ENCODE measurements at regions not wholly inside any gene's neighbourhood (a gene's known extent, or its start where the extent isn't known, plus 50 kb on each side); places are given as distances from the start of the nearest gene placed in this dataset.

DNA sequence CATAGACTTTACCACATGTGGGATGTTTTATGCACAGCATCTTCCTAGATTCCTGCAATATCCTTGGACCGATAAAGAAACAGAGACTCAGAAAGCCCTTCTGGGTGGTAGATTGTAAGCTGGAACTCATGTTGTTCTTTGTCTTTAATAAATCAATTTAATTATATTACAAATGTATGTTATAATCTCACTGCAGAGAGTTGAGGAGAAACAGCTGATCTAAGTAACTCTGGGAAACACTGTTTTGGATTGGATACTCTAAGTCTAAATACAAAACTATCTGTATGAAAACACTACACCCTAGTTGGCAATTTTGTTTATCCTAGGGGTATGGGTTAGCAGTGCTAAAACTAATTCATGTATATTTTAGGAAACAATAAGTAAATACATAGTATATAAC is 1015.2 kb downstream of the XPNPEP1 start:
- Histone ChIP-seq H3K4me2 (ENCODE audit: low read length) (no peak overlapping the region), H3K79me2 (ENCODE audit: insufficient read depth, low read length) (no peaks in the 10 kb centered on the region), H3K36me3 (ENCODE audit: insufficient read depth, low read length) (no peaks in the 10 kb centered on the region), H3K4me3 (ENCODE audit: low read depth, low read length, poor library complexity, severe bottlenecking) (no peak overlapping the region), H3K27me3 (ENCODE audit: insufficient read depth, low read length) (no peaks in the 10 kb centered on the region), H4K20me1 (ENCODE audit: insufficient read depth, low read length) (no peaks in the 10 kb centered on the region), H3K9me3 (ENCODE audit: low read length) (no peaks in the 10 kb centered on the region), H3K4me1 (ENCODE audit: insufficient read depth, low read length, severe bottlenecking) (no peaks in the 10 kb centered on the region), H2AFZ (ENCODE audit: low read length) (no peak overlapping the region), H3K27ac (ENCODE audit: low read depth, low read length, poor library complexity, severe bottlenecking) (no peak overlapping the region), H3F3A (ENCODE audit: insufficient read depth, low read length) (no peaks in the 10 kb centered on the region), H3K9ac (ENCODE audit: low read length) (no peak overlapping the region), H3K9me2 (ENCODE audit: low read depth, low read length) (no peaks in the 10 kb centered on the region)
- TF ChIP-seq, protein P1, sequence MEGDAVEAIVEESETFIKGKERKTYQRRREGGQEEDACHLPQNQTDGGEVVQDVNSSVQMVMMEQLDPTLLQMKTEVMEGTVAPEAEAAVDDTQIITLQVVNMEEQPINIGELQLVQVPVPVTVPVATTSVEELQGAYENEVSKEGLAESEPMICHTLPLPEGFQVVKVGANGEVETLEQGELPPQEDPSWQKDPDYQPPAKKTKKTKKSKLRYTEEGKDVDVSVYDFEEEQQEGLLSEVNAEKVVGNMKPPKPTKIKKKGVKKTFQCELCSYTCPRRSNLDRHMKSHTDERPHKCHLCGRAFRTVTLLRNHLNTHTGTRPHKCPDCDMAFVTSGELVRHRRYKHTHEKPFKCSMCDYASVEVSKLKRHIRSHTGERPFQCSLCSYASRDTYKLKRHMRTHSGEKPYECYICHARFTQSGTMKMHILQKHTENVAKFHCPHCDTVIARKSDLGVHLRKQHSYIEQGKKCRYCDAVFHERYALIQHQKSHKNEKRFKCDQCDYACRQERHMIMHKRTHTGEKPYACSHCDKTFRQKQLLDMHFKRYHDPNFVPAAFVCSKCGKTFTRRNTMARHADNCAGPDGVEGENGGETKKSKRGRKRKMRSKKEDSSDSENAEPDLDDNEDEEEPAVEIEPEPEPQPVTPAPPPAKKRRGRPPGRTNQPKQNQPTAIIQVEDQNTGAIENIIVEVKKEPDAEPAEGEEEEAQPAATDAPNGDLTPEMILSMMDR (IDR thresholded peaks at IDR 0.05; ENCODE audit: low read length): no peak
- TF ChIP-seq EZH2 (IDR thresholded peaks at IDR 0.05; ENCODE audit: borderline replicate concordance, low read length): no peak

- no peaks in the 10 kb centered on the region for H3K36me3 ChIP-seq (ENCODE audit: insufficient read depth, low read length)
- H3K4me2 ChIP-seq (ENCODE audit: low read length): no peak overlapping the region
- H2AFZ ChIP-seq (ENCODE audit: low read length): no peak overlapping the region
- no peaks in the 10 kb centered on the region for H3K79me2 ChIP-seq (ENCODE audit: insufficient read depth, low read length)
- no peak overlapping the region for H3K9ac ChIP-seq (ENCODE audit: low read length)
- no peaks in the 10 kb centered on the region for H3F3A ChIP-seq (ENCODE audit: insufficient read depth, low read length)
- peaks cover 8% of the 10 kb centered on the region for H3K4me1 ChIP-seq (ENCODE audit: insufficient read depth, low read length, severe bottlenecking)
- no peaks in the 10 kb centered on the region for H3K27me3 ChIP-seq (ENCODE audit: insufficient read depth, low read length)
- no peaks in the 10 kb centered on the region for H3K9me2 ChIP-seq (ENCODE audit: low read depth, low read length)
- no peak overlapping the region for H3K4me3 ChIP-seq (ENCODE audit: low read depth, low read length, poor library complexity, severe bottlenecking)
- H3K27ac ChIP-seq (ENCODE audit: low read depth, low read length, poor library complexity, severe bottlenecking): no peak overlapping the region
- no peaks in the 10 kb centered on the region for H3K9me3 ChIP-seq (ENCODE audit: low read length)
- H4K20me1 ChIP-seq (ENCODE audit: insufficient read depth, low read length): no peaks in the 10 kb centered on the region
- no peak for TF ChIP-seq EZH2 (IDR thresholded peaks at IDR 0.05; ENCODE audit: borderline replicate concordance, low read length)
- TF ChIP-seq, protein P1 (IDR thresholded peaks at IDR 0.05; ENCODE audit: low read length): no peak
Observed at GRCh38 chr10:108905821-108906220, 1017.5 kb downstream of the XPNPEP1 start.

- TF ChIP-seq, protein P1 (IDR thresholded peaks at IDR 0.05; ENCODE audit: low read length): no peak
- no peak for TF ChIP-seq EZH2 (IDR thresholded peaks at IDR 0.05; ENCODE audit: borderline replicate concordance, low read length)
- Histone ChIP-seq H3K9me2 (ENCODE audit: low read depth, low read length) (no peaks in the 10 kb centered on the region), H2AFZ (ENCODE audit: low read length) (no peak overlapping the region), H3K4me3 (ENCODE audit: low read depth, low read length, poor library complexity, severe bottlenecking) (no peak overlapping the region), H4K20me1 (ENCODE audit: insufficient read depth, low read length) (no peaks in the 10 kb centered on the region), H3F3A (ENCODE audit: insufficient read depth, low read length) (no peaks in the 10 kb centered on the region), H3K9ac (ENCODE audit: low read length) (no peak overlapping the region), H3K9me3 (ENCODE audit: low read length) (no peaks in the 10 kb centered on the region), H3K4me2 (ENCODE audit: low read length) (no peak overlapping the region), H3K27ac (ENCODE audit: low read depth, low read length, poor library complexity, severe bottlenecking) (no peak overlapping the region), H3K4me1 (ENCODE audit: insufficient read depth, low read length, severe bottlenecking) (peaks cover 8% of the 10 kb centered on the region), H3K27me3 (ENCODE audit: insufficient read depth, low read length) (no peaks in the 10 kb centered on the region), H3K36me3 (ENCODE audit: insufficient read depth, low read length) (no peaks in the 10 kb centered on the region), H3K79me2 (ENCODE audit: insufficient read depth, low read length) (no peaks in the 10 kb centered on the region)
Observed at GRCh38 chr10:108905171-108905570, 1018.1 kb downstream of the XPNPEP1 start.

Measured in OCI-LY1 (cell line).